ENCODE measurements at regions not wholly inside any gene's neighbourhood (a gene's known extent, or its start where the extent isn't known, plus 50 kb on each side); places are given as distances from the start of the nearest gene placed in this dataset.

DNA sequence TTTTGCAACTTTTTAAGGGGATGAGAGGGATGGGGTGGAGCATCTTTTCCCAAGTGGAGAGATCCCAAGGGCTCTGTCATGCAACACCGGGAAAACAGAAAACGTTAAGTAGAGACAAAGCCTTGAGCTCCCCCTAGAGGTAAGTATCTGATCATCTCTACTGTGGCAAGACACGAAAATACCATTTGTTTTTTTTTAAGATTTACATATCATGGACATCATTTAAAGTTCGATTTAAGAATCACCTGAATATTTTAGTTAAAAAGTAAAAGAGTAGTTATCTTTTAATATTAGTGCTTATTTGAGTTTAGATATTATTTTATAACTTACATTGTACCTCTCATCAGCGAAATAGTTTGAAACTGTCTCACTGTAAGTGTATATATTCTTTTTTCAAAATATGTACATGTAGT lies 200.4 kb downstream of the LRRC70 start (continued):
- TF ChIP-seq, protein P1, sequence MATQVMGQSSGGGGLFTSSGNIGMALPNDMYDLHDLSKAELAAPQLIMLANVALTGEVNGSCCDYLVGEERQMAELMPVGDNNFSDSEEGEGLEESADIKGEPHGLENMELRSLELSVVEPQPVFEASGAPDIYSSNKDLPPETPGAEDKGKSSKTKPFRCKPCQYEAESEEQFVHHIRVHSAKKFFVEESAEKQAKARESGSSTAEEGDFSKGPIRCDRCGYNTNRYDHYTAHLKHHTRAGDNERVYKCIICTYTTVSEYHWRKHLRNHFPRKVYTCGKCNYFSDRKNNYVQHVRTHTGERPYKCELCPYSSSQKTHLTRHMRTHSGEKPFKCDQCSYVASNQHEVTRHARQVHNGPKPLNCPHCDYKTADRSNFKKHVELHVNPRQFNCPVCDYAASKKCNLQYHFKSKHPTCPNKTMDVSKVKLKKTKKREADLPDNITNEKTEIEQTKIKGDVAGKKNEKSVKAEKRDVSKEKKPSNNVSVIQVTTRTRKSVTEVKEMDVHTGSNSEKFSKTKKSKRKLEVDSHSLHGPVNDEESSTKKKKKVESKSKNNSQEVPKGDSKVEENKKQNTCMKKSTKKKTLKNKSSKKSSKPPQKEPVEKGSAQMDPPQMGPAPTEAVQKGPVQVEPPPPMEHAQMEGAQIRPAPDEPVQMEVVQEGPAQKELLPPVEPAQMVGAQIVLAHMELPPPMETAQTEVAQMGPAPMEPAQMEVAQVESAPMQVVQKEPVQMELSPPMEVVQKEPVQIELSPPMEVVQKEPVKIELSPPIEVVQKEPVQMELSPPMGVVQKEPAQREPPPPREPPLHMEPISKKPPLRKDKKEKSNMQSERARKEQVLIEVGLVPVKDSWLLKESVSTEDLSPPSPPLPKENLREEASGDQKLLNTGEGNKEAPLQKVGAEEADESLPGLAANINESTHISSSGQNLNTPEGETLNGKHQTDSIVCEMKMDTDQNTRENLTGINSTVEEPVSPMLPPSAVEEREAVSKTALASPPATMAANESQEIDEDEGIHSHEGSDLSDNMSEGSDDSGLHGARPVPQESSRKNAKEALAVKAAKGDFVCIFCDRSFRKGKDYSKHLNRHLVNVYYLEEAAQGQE (IDR thresholded peaks at IDR 0.05; ENCODE audit: borderline replicate concordance), result peak; percentile 43; the same call in 1 of the 2 replicates
- TF ChIP-seq, protein P1 (CRISPR knock-in tag; IDR thresholded peaks at IDR 0.05; ENCODE audit: low read depth), result no peak

All from K562 (cell line).